ENCODE measurements at regions not wholly inside any gene's neighbourhood (a gene's known extent, or its start where the extent isn't known, plus 50 kb on each side); places are given as distances from the start of the nearest gene placed in this dataset.

GRCh38 chr2:129724021-129724757, 255.3 kb upstream of the RAB6C start:
- no peak overlapping the region for H3K4me3 ChIP-seq
- no peak for TF ChIP-seq CTCF (IDR thresholded peaks at IDR 0.05)
- H3K27ac ChIP-seq: no peak overlapping the region
- DNase-seq (ENCODE audit: low spot score): no peak

GRCh38 chr2:129726216-129726615, 253.2 kb upstream of the RAB6C start:
- H3K27ac ChIP-seq: no peak overlapping the region
- DNase-seq (ENCODE audit: low spot score): no peak
- TF ChIP-seq CTCF (IDR thresholded peaks at IDR 0.05): no peak
- no peak overlapping the region for H3K4me3 ChIP-seq

GRCh38 chr2:129727286-129727685, 252.2 kb upstream of the RAB6C start:
- no peak for TF ChIP-seq CTCF (IDR thresholded peaks at IDR 0.05)
- DNase-seq (ENCODE audit: low spot score): no peak
- Histone ChIP-seq H3K27ac (no peak overlapping the region), H3K4me3 (no peak overlapping the region)

- H3K4me3 ChIP-seq: no peak overlapping the region
- no peak for DNase-seq (ENCODE audit: low spot score)
- H3K27ac ChIP-seq: no peak overlapping the region
- no peak for TF ChIP-seq CTCF (IDR thresholded peaks at IDR 0.05)
Observed at GRCh38 chr2:129728035-129728972, 251.2 kb upstream of the RAB6C start.

GRCh38 chr2:129729011-129729410, 250.5 kb upstream of the RAB6C start:
- DNase-seq (ENCODE audit: low spot score): no peak
- H3K27ac ChIP-seq: no peak overlapping the region
- H3K4me3 ChIP-seq: no peak overlapping the region
- no peak for TF ChIP-seq CTCF (IDR thresholded peaks at IDR 0.05)

GRCh38 chr2:129729646-129730045, 249.8 kb upstream of the RAB6C start:
- Histone ChIP-seq H3K27ac (no peak overlapping the region), H3K4me3 (no peak overlapping the region)
- no peak for TF ChIP-seq CTCF (IDR thresholded peaks at IDR 0.05)
- DNase-seq (ENCODE audit: low spot score): no peak

All from coronary artery (tissue), 2 donors.